Endothelial cell of umbilical vein (primary cell): ENCODE measurements at regions not wholly inside any gene's neighbourhood (a gene's known extent, or its start where the extent isn't known, plus 50 kb on each side); places are given as distances from the start of the nearest gene placed in this dataset.

ENCODE experiments used
- CTCF ChIP-seq, 2 donors: IDR thresholded peaks; 1 replicate in 1 of 2; 2 replicates in 1 of 2; pipeline ENCODE4 v1.5.1; 2011; ENCODE audit warnings: low read length in 2 of 2, mild to moderate bottlenecking in 2 of 2, moderate library complexity in 2 of 2, control low read depth in 1 of 2, inconsistent platforms in 1 of 2, low read depth in 1 of 2; ENCODE audit not compliant: insufficient read depth in 1 of 2; ENCODE audit errors: extremely low read depth in 1 of 2
- EZH2 ChIP-seq: IDR thresholded peaks from 2 replicates; pipeline ENCODE4 v1.6.1; 2012; ENCODE audit warnings: borderline replicate concordance, low read depth, mild to moderate bottlenecking, moderate library complexity, low read length, inconsistent platforms; ENCODE audit not compliant: severe bottlenecking
- FOS ChIP-seq: IDR thresholded peaks from 2 replicates; pipeline ENCODE4 v1.6.1; 2011; ENCODE audit warnings: mild to moderate bottlenecking, low read length, moderate library complexity, borderline replicate concordance; ENCODE audit not compliant: insufficient read depth
- JUN ChIP-seq: IDR thresholded peaks from 2 replicates; pipeline ENCODE4 v1.6.1; 2011; ENCODE audit warnings: borderline replicate concordance, low read depth; ENCODE audit not compliant: insufficient read length, insufficient read depth
- MYC ChIP-seq: IDR thresholded peaks from one replicate; pipeline ENCODE4 v1.6.1; 2011; ENCODE audit warnings: mild to moderate bottlenecking, low read depth, low read length
- POLR2A ChIP-seq: IDR thresholded peaks from 2 replicates; pipeline ENCODE4 v1.6.1; 2012; ENCODE audit warnings: low read depth, mild to moderate bottlenecking, control low read depth, low read length
- POLR2AphosphoS5 ChIP-seq: IDR thresholded peaks from 2 replicates; pipeline ENCODE4 v1.6.1; 2012; ENCODE audit warnings: low read depth, mild to moderate bottlenecking, control low read depth, low read length, moderate library complexity; ENCODE audit not compliant: insufficient read depth
- TF ChIP-seq, protein P1 (sequence below): IDR thresholded peaks from 2 replicates; pipeline ENCODE4 v1.6.1; 2011; ENCODE audit not compliant: insufficient read depth, insufficient read length

DNA sequence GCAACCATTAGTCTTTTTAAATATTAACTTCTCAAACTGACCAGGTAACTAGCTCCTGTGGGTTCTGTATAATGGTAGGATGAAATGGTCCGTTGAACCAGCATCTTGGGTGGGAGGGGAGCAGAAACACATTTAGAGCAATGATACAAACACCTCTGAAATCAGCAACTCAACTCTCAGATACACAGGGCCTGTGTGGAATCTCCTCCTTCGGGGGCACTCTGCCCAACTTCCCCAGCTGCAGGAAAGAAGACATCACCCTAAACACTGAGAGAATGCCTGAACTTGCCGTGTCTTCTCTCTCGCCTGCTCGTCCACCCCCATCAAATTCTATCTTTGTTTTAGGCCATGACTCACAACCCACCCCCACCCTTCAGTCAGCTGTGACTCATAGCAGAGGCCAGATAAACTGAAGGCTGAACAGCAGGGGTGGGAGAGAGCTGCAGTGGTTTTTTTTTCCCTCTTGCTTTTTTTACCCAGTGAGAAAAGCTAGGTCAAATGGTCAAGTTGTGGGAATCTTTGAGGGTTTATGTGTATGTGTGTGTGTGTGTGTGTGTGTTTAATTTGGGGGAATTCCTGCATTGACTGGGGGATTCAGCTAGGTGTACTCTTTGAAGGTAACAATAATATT is 593.4 kb upstream of the JAG1 start:
- TF ChIP-seq CTCF (IDR thresholded peaks at IDR 0.05; ENCODE audit: extremely low read depth in 1 of 2, insufficient read depth in 1 of 2, low read depth in 1 of 2, low read length in 2 of 2) (peak in 1 of 2 donors; percentile 13), POLR2A (no peak), POLR2AphosphoS5 (peak; percentile 84), EZH2 (no peak), MYC (no peak), FOS (peak; percentile 100), JUN (peak; percentile 97)
- TF ChIP-seq, protein P1, sequence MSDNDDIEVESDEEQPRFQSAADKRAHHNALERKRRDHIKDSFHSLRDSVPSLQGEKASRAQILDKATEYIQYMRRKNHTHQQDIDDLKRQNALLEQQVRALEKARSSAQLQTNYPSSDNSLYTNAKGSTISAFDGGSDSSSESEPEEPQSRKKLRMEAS = no peak
